Uterus (tissue), 2 donors: ENCODE measurements at regions not wholly inside any gene's neighbourhood (a gene's known extent, or its start where the extent isn't known, plus 50 kb on each side); places are given as distances from the start of the nearest gene placed in this dataset.

Experiments used
- POLR2A ChIP-seq, 2 donors: fragments of 450-650 bp; IDR thresholded peaks; one replicate each; pipeline ENCODE4 v1.6.1; 2016; ENCODE audit warnings: antibody characterized with exemption in 2 of 2, mild to moderate bottlenecking in 1 of 2, moderate library complexity in 1 of 2
- TF ChIP-seq, protein P1 (sequence below), 4 experiments: fragments of 200-600 bp in 2 of 4; fragments of 450-650 bp in 2 of 4; sonication (generic) in 2 of 4; IDR thresholded peaks; one replicate each; pipeline ENCODE4 v1.5.1; 2016 to 2019; ENCODE audit warnings: antibody characterized with exemption in 4 of 4, mild to moderate bottlenecking in 2 of 4, moderate library complexity in 1 of 4

DNA sequence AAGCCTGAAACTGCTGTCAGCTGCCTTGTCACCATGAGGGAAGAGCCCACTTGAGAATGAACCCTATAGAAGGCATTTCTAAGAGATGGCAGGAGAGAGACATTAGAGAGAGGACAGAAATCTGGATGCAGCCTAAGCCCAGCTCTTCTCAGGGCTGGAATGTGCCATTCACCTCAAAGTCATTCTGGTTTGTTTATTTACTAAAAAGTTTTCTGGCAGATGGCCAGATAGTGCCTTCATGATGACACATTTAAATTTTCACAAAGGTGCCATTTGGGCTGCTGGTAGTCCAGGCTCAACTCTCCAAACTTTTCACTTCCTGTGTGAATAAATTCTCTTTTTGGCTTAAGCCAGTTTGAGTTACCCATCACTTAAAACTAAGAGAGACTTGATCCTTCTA is 144.6 kb upstream of the ZNF366 start:
- TF ChIP-seq, protein P1, sequence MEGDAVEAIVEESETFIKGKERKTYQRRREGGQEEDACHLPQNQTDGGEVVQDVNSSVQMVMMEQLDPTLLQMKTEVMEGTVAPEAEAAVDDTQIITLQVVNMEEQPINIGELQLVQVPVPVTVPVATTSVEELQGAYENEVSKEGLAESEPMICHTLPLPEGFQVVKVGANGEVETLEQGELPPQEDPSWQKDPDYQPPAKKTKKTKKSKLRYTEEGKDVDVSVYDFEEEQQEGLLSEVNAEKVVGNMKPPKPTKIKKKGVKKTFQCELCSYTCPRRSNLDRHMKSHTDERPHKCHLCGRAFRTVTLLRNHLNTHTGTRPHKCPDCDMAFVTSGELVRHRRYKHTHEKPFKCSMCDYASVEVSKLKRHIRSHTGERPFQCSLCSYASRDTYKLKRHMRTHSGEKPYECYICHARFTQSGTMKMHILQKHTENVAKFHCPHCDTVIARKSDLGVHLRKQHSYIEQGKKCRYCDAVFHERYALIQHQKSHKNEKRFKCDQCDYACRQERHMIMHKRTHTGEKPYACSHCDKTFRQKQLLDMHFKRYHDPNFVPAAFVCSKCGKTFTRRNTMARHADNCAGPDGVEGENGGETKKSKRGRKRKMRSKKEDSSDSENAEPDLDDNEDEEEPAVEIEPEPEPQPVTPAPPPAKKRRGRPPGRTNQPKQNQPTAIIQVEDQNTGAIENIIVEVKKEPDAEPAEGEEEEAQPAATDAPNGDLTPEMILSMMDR (IDR thresholded peaks at IDR 0.05): no peak
- TF ChIP-seq POLR2A (IDR thresholded peaks at IDR 0.05): no peak
